Activated CD4-positive, alpha-beta T cell treated with anti-CD3 and anti-CD28 coated beads for 36 hours (primary cell): ENCODE measurements at regions not wholly inside any gene's neighbourhood (a gene's known extent, or its start where the extent isn't known, plus 50 kb on each side); places are given as distances from the start of the nearest gene placed in this dataset.

Experiments
- ATAC-seq: fragments of 200-7000 bp; cut with Tn5 transposase; one replicate; pipeline ENCODE4 v1.10.0; 2021; ENCODE audit warnings: mild to moderate bottlenecking, moderate library complexity
- CTCF ChIA-PET: fragments of 350-600 bp; sonication (Branson Sonifier 250); formaldehyde crosslinking; loops from one replicate; lab custom pipeline; 2021; ENCODE audit warnings: antibody characterized with exemption; lab: Charles Lee
- POLR2A ChIA-PET: fragments of 350-600 bp; sonication (Branson Sonifier 250); formaldehyde crosslinking; loops from one replicate; lab custom pipeline; 2021; ENCODE audit warnings: antibody characterized with exemption, inconsistent platforms; lab: Charles Lee
- DNase-seq: peaks from one replicate; pipeline ENCODE4 v3.0.0-alpha.2; 2020
- H3K27ac Mint-ChIP-seq: one replicate; pipeline ENCODE4 v1.8.0; 2021; ENCODE audit warnings: mixed read lengths
- H3K27me3 Mint-ChIP-seq: one replicate; pipeline ENCODE4 v1.8.0; 2021; ENCODE audit warnings: mixed read lengths
- H3K36me3 Mint-ChIP-seq: one replicate; pipeline ENCODE4 v1.8.0; 2021; ENCODE audit warnings: low read depth, mixed read lengths
- H3K4me1 Mint-ChIP-seq: one replicate; pipeline ENCODE4 v1.8.0; 2021; ENCODE audit warnings: mixed read lengths
- H3K4me3 Mint-ChIP-seq: one replicate; pipeline ENCODE4 v1.8.0; 2021; ENCODE audit warnings: mild to moderate bottlenecking, moderate library complexity, mixed read lengths
- H3K9me3 Mint-ChIP-seq: one replicate; pipeline ENCODE4 v1.8.0; 2021; ENCODE audit warnings: low read depth, mixed read lengths
- intact Hi-C, 2 experiments: fragments of 100-400 bp; cut with DNase I in 1 of 2; cut with micrococcal nuclease in 1 of 2; formaldehyde crosslinking; loops; one replicate each; pipeline versions ENCODE4 v1.14.2 to v1.15.1; 2022 to 2024; cut with DNase I, micrococcal nuclease

DNA sequence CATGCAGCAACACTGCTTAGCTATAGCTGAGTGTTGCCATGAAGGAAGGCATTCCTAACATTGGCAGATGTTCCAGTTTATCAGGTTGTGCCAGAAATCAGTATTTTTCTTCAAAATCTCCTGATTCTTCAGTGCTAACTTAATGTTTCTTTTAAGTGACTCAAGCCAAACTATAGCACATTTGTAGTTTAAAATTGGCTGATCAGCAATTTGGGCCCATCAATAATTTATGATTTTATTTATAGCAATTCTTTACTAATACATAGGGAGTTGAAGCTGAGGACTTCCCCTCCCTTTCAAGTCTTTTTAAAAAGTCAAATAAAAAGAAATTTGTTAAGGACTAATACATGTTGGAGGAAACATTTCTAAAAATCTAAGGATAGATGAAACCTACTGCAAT is 383.8 kb upstream of the KHDRBS2 start:
- ChIA-PET CTCF (no interaction called here), POLR2A (no interaction called here)
- ATAC-seq: no peak
- no peaks in the 10 kb centered on the region for H3K9me3 Mint-ChIP-seq
- intact Hi-C loops: no loop called here
- no peaks in the 10 kb centered on the region for H3K4me1 Mint-ChIP-seq
- no peaks in the 10 kb centered on the region for H3K36me3 Mint-ChIP-seq
- no peak overlapping the region for H3K4me3 Mint-ChIP-seq
- H3K27me3 Mint-ChIP-seq: no peaks in the 10 kb centered on the region
- H3K27ac Mint-ChIP-seq: no peak overlapping the region
- no peak for DNase-seq

DNA sequence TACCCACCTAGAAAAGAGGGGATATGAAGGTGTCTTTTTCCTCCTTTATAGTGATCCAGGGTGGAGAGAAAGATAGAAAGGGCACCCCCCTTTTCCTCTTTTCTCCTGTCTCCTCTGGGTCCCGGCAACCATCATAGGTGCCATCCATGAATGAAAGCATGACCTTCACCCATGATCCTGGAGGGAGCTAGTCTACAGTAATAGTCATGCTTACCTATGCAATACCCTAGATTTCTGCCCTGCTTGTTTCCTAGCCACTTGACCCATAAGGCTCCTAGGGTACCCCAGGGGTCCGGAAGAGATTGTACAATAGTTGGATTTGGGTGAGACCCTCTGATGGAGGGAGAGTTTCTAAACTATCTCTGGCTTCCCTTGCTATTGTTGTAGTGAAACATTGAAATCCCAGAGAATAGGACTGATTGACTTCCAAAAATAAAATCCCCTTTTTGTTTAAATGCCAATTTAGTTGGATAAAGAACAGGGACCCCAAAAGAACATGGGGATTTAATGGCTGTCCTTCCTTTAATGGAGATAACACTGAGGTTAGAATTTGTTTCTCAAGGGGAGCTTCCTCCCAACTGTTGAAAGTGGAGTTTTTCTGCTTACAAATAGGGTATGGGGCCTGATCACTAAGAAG is 366.8 kb upstream of the KHDRBS2 start:
- ChIA-PET POLR2A (no interaction called here), CTCF (no interaction called here)
- DNase-seq (no peak), ATAC-seq (no peak)
- H3K27ac Mint-ChIP-seq: no peak overlapping the region
- peaks cover 35% of the 10 kb centered on the region for H3K9me3 Mint-ChIP-seq
- no peaks in the 10 kb centered on the region for H3K27me3 Mint-ChIP-seq
- H3K4me3 Mint-ChIP-seq: no peak overlapping the region
- peaks cover 3% of the 10 kb centered on the region for H3K36me3 Mint-ChIP-seq
- intact Hi-C loops: no loop called here
- H3K4me1 Mint-ChIP-seq: no peaks in the 10 kb centered on the region

DNA sequence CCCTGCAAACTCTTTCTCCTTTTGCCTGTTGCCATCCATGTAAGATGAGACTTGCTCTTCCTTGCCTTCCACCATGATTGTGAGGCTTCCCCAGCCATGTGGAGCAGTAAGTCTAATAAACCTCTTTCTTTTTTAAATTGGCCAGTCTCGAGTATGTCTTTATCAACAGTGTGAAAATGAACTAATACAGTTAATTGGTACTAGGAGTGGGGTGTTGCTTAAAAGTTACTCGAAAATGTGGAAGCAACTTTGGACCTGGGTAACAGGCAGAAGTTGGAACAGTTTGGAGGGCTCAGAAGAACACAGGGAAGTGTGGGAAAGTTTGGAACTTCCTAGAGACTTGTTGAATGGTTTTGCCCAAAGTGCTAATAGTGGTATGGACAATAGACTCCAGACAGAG is 359.2 kb upstream of the KHDRBS2 start:
- Mint-ChIP-seq H3K9me3 (peaks cover 38% of the 10 kb centered on the region), H3K4me1 (no peaks in the 10 kb centered on the region), H3K36me3 (no peaks in the 10 kb centered on the region), H3K4me3 (no peak overlapping the region), H3K27ac (no peak overlapping the region), H3K27me3 (no peaks in the 10 kb centered on the region)
- POLR2A ChIA-PET: no interaction called here
- CTCF ChIA-PET: no interaction called here
- no peak for DNase-seq
- intact Hi-C loops: no loop called here
- ATAC-seq: no peak

DNA sequence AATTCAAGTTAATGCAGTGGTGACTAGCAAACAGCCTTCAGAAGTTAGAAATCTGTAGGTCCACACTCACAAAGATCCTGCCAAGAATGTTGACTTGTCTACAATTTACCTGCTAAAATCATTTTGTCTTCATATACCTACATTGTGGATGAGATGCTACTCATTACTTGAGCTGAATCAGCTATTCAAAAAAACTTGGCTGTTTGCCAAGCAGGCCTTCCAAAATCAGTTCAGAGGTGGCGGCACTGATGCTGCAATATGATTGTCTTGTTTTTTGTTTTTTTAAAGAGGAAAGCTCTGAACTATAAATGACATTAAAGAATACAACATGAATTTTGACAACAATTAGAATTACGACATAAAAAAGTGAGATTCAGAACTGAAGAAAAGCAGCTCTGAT is 354.7 kb upstream of the KHDRBS2 start:
- H3K4me3 Mint-ChIP-seq: no peak overlapping the region
- H3K4me1 Mint-ChIP-seq: no peaks in the 10 kb centered on the region
- ATAC-seq (no peak), DNase-seq (no peak)
- intact Hi-C loops: no loop called here
- H3K27me3 Mint-ChIP-seq: no peaks in the 10 kb centered on the region
- no peak overlapping the region for H3K27ac Mint-ChIP-seq
- peaks cover 28% of the 10 kb centered on the region for H3K9me3 Mint-ChIP-seq
- CTCF ChIA-PET: interaction anchor here (0.6 kb wide), 1 partner anchor 98 kb away, joined by 3 read pairs; no protein-coding TSS in a partner anchor
- no peaks in the 10 kb centered on the region for H3K36me3 Mint-ChIP-seq
- POLR2A ChIA-PET: no interaction called here

DNA sequence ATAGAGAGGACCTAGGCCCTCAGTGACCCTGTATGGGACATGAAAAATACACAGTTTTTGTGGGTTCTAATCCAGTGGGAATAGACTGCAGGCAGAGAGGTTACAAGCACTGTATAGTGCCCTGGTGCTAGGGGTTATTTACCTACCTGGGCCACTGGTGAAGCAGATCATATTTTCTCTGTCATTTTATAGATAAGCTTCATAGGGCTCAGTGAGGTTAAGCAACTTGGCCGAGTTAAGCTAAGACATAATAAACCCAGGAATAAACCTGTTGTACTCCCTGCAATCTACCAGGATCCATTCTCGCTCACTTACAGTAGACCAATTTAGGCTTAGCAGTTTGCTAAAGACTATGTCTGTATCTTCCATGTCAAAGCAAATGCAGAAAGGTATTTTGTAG is 340.6 kb upstream of the KHDRBS2 start:
- peaks cover 7% of the 10 kb centered on the region for H3K9me3 Mint-ChIP-seq
- intact Hi-C loops: no loop called here
- POLR2A ChIA-PET: no interaction called here
- no peak overlapping the region for H3K4me3 Mint-ChIP-seq
- CTCF ChIA-PET: no interaction called here
- DNase-seq: no peak
- no peaks in the 10 kb centered on the region for H3K4me1 Mint-ChIP-seq
- no peaks in the 10 kb centered on the region for H3K27me3 Mint-ChIP-seq
- no peak for ATAC-seq
- H3K36me3 Mint-ChIP-seq: no peaks in the 10 kb centered on the region
- no peak overlapping the region for H3K27ac Mint-ChIP-seq

DNA sequence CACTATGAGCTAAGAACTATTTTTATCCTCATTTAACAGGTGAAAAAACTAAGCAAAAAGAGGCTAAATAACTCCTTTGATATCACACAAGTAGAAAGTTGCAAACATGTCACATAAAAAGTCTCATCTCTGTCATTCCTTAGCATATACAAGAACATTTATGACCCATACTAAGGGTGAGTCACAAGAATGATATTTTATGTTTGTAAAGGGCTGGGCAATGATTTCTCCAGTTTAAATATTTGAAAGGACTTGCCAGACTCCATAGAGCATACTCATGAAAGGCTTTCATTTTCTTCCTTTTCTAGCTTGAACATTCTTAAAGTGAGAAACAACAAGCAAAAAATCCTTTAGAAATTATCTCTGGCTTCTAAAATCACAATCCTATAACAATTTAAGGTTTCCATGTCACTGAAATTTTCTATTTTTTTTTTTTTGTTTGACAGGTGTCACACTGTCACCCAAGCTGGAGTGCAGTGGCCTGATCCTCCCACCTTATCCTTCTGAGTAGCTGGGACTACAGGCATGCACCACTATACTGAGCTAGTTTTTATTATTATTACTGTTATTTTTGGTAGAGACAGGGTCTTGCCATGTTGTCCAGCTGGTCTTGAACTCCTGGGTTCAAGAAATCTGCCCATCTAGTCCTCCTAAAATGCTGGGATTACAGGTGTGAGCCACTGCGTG is 338.0 kb upstream of the KHDRBS2 start:
- Mint-ChIP-seq H3K36me3 (no peaks in the 10 kb centered on the region), H3K27me3 (no peaks in the 10 kb centered on the region), H3K4me1 (no peaks in the 10 kb centered on the region), H3K4me3 (no peak overlapping the region), H3K9me3 (peaks cover 4% of the 10 kb centered on the region), H3K27ac (no peak overlapping the region)
- DNase-seq (no peak), ATAC-seq (no peak)
- POLR2A ChIA-PET: no interaction called here
- CTCF ChIA-PET: no interaction called here
- intact Hi-C loops: no loop called here

DNA sequence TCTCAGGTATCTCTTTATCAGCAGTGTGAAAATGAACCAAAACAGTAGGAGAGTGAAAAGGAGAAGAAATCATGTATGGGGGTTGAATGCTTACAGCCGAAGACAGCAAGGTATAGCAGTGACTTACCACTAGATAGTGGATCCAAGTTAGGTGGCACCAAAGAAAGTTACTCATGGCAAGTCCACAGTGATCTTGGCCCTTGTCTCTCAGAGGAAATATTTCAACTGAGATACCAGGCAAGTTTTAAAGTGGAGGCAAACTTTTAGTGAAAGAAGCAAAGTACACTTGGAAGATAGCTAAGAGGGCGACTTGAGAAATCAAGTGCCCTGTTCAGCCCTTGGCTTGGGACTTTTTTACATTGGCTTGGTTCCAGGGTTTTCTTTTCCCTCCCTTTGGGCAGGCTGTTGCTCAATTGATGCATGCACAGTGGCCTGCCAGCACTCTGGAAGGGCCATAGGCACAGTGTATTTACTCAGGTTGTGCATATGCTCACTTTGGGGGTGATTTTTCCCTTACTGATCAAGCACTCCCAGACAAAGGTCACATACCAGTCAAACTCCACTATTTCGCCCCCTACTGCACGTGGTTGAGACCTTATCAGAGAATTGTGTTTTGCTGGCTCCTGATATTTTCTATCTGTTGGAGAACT is 329.5 kb upstream of the KHDRBS2 start:
- DNase-seq (no peak), ATAC-seq (no peak)
- Mint-ChIP-seq H3K9me3 (peaks cover 22% of the 10 kb centered on the region), H3K4me1 (no peaks in the 10 kb centered on the region), H3K36me3 (no peaks in the 10 kb centered on the region), H3K27me3 (no peaks in the 10 kb centered on the region), H3K4me3 (no peak overlapping the region), H3K27ac (no peak overlapping the region)
- intact Hi-C loops: no loop called here
- POLR2A ChIA-PET: no interaction called here
- CTCF ChIA-PET: no interaction called here

DNA sequence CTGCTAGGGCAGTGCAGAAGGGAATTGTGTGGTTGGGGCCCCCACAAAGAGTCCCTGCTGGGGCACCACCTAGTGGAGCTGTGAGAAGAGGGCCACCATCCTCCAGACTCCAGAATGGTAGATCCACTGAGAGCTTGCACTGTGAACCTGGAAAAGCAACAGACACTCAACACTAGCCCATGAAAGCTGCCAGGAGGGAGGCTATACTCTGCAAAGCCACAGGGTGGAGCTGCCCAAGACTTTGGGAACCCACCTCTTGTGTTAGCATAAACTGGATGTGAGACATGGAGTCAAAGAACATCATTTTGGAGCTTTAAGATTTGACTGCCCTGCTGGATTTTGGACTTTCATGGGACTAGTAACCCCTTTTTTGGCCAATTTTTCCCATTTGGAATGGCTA is 328.4 kb upstream of the KHDRBS2 start:
- CTCF ChIA-PET: no interaction called here
- no peaks in the 10 kb centered on the region for H3K27me3 Mint-ChIP-seq
- H3K4me3 Mint-ChIP-seq: no peak overlapping the region
- DNase-seq (no peak), ATAC-seq (no peak)
- H3K27ac Mint-ChIP-seq: no peak overlapping the region
- POLR2A ChIA-PET: no interaction called here
- peaks cover 27% of the 10 kb centered on the region for H3K9me3 Mint-ChIP-seq
- intact Hi-C loops: no loop called here
- H3K36me3 Mint-ChIP-seq: no peaks in the 10 kb centered on the region
- H3K4me1 Mint-ChIP-seq: no peaks in the 10 kb centered on the region

DNA sequence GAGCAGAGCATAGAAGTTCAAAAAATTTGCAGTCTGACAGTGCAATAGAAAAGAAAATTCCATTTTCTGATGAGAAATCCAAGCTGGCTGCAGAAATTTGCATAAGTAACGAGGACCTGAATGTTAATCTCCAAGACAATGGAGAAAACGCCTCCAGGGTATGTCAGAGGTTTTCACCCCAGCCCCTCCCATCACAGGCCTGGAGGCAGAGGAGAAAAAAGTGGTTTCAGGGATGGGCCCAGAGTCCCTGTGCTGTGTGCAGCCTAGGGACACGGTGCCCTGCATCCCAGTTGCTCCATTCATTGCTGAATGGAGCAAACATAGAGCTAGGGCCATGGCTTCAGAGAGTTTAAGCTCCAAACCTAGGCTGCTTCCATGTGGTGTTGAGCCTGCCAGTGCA is 327.9 kb upstream of the KHDRBS2 start:
- ATAC-seq: no peak
- intact Hi-C loops: no loop called here
- H3K4me3 Mint-ChIP-seq: no peak overlapping the region
- POLR2A ChIA-PET: no interaction called here
- no peak overlapping the region for H3K27ac Mint-ChIP-seq
- H3K4me1 Mint-ChIP-seq: no peaks in the 10 kb centered on the region
- H3K27me3 Mint-ChIP-seq: no peaks in the 10 kb centered on the region
- CTCF ChIA-PET: no interaction called here
- no peak for DNase-seq
- H3K9me3 Mint-ChIP-seq: peaks cover 30% of the 10 kb centered on the region
- H3K36me3 Mint-ChIP-seq: no peaks in the 10 kb centered on the region

DNA sequence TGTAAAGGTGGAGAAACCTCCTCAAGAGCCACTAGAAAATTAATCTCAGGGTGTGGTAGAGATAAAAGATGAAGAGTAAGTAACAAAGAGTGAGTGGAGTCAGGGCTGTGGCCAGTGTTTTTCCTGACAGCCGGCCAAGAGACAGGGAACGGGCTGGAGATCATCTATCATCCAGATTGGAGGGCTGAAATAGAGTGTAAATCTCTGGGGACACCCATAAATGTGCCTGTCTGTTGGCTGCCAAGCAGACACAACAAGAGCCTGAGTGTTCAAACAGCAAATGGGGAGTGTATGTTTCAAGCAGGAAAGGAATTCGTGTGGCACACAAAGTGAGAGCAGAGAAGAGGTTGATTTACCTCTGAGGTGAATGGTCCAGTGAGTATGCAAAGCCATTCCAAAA is 326.4 kb upstream of the KHDRBS2 start:
- no peaks in the 10 kb centered on the region for H3K4me1 Mint-ChIP-seq
- no peaks in the 10 kb centered on the region for H3K36me3 Mint-ChIP-seq
- no peak overlapping the region for H3K27ac Mint-ChIP-seq
- ChIA-PET CTCF (no interaction called here), POLR2A (no interaction called here)
- DNase-seq (no peak), ATAC-seq (no peak)
- H3K4me3 Mint-ChIP-seq: no peak overlapping the region
- peaks cover 25% of the 10 kb centered on the region for H3K9me3 Mint-ChIP-seq
- no peaks in the 10 kb centered on the region for H3K27me3 Mint-ChIP-seq
- intact Hi-C loops: no loop called here

DNA sequence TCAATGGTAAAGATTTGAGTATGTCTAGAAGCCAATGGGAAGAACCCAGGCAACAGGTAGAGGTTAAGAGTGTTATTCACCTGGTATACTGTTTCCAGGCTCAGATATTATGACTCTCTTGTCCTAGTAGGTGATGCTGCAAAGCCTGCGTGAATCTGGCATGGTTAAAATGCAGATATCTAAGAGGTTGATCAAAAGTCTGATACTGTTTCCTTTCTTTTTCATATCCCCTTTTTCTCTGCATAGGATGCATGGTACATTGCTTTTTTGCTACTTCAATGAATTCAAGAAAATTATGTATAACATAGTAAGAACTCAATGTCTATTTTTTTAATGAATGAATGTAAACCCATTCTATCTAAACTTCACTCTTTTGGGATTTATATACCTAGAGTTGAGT is 284.3 kb upstream of the KHDRBS2 start:
- ATAC-seq (no peak), DNase-seq (no peak)
- H3K4me3 Mint-ChIP-seq: no peak overlapping the region
- H3K27me3 Mint-ChIP-seq: no peaks in the 10 kb centered on the region
- H3K36me3 Mint-ChIP-seq: no peaks in the 10 kb centered on the region
- CTCF ChIA-PET: no interaction called here
- POLR2A ChIA-PET: no interaction called here
- no peak overlapping the region for H3K27ac Mint-ChIP-seq
- H3K4me1 Mint-ChIP-seq: no peaks in the 10 kb centered on the region
- peaks cover 6% of the 10 kb centered on the region for H3K9me3 Mint-ChIP-seq
- intact Hi-C loops: no loop called here

DNA sequence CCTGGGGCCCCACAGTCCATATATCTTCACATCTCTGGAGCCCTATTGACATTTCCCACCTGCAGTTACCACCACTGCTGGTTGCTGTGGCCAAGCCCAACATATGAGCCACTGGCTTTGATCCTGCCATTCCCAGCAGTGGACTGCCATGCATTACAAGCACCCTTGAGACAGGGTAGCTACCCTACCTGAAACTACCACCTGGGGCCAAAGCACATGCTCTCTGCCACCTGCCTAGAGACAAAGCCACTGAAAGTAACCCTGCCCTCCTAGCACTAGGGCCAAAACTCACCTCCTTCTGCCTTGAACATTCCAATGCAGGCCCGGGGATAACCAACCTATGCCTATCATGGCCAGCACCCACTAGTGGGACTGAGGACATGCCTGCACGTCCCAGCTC is 255.5 kb upstream of the KHDRBS2 start:
- H3K27me3 Mint-ChIP-seq: no peaks in the 10 kb centered on the region
- no peak for DNase-seq
- H3K4me1 Mint-ChIP-seq: no peaks in the 10 kb centered on the region
- intact Hi-C loops: no loop called here
- H3K9me3 Mint-ChIP-seq: peaks cover 6% of the 10 kb centered on the region
- no peak overlapping the region for H3K4me3 Mint-ChIP-seq
- no peaks in the 10 kb centered on the region for H3K36me3 Mint-ChIP-seq
- no peak overlapping the region for H3K27ac Mint-ChIP-seq
- POLR2A ChIA-PET: no interaction called here
- CTCF ChIA-PET: no interaction called here
- no peak for ATAC-seq
